ENCODE measurements at regions not wholly inside any gene's neighbourhood (a gene's known extent, or its start where the extent isn't known, plus 50 kb on each side); places are given as distances from the start of the nearest gene placed in this dataset.

DNA sequence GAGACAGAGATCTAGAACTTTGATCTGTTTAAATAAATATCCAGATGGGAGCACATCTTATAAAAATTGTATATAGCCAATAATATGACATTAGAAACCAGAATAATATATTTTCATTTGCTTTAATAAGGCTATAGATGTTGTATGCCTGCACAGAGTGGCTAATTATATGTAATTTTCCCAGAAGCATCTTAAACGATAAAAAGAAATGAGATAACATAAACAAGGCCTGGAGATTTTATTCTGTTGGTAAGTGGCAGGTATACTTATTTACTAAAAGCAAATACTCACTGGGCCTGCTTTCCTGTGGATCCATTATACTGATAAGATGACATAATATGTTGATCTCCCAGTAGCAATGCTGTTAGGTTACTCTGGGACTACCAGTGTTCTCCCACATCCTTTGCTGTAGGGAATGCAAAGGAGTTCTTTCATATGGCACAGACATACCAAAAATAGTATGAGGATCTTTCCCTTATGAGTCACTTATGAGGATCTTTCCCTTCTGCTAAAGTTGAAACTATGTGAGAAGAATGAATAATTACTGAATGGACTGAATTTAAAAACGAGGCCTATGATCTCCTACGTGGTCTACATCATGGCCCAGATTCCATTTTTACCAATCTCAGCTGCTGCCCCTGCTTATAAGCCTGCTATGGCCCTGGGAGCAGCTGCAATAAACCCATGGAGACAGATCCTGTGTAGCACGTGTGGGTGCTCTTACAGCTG is 112.1 kb downstream of the NUDT12 start:
- in situ Hi-C loops (cut with MboI; ENCODE audit: low sequenced_read_pairs): no loop called here
- peak overlapping the region; percentile 69 for H2AFZ ChIP-seq (replicated peaks; ENCODE audit: low read length, poor library complexity)
- POLR2A ChIA-PET (ENCODE audit: unreplicated experiment): no interaction called here

More for the DNA sequence above, 112.1 kb downstream of the NUDT12 start:
- Histone ChIP-seq H3K18ac (ENCODE audit: low read depth, low read length) (peak overlapping the region; percentile 93; the same call in 1 of the 2 replicates), H2AK9ac (replicated peaks; ENCODE audit: low read depth, low read length, poor library complexity) (no peak overlapping the region), H2BK120ac (ENCODE audit: low read depth, low read length) (peak overlapping the region; percentile 78), H3K56ac (ENCODE audit: extremely low read depth, insufficient read depth, low read length) (peak overlapping the region; percentile 16; the same call in 1 of the 2 replicates), H4K5ac (ENCODE audit: low read depth, low read length) (peak overlapping the region; percentile 87), H4K91ac (ENCODE audit: insufficient read depth, low read depth, low read length) (peak overlapping the region; percentile 65), H2AK5ac (ENCODE audit: low read depth, low read length) (peak overlapping the region; percentile 14; the same call in 1 of the 2 replicates), H2BK5ac (ENCODE audit: low read depth, low read length, poor library complexity, severe bottlenecking) (peak overlapping the region; percentile 89), H3K14ac (replicated peaks; ENCODE audit: low read depth, low read length) (peak overlapping the region; percentile 45), H3K27me3 (ENCODE audit: control insufficient read depth, insufficient read depth, low read length) (no peaks in the 10 kb centered on the region), H3K9me3 (ENCODE audit: control insufficient read depth, insufficient read depth, low read length) (no peaks in the 10 kb centered on the region), H3K4me3 (ENCODE audit: insufficient read depth, low read depth, low read length) (no peak overlapping the region), H3K4me2 (ENCODE audit: low read depth, low read length) (peak overlapping the region; percentile 65), H3K4ac (ENCODE audit: low read depth, low read length) (peak overlapping the region; percentile 83), H3K9ac (ENCODE audit: low read depth, low read length) (no peak overlapping the region), H2BK15ac (ENCODE audit: low read depth, low read length) (peak overlapping the region; percentile 27; the same call in 1 of the 3 replicates), H3K23ac (ENCODE audit: low read depth, low read length) (peak overlapping the region; percentile 61; the same call in 1 of the 2 replicates), H3K27ac (ENCODE audit: insufficient read depth, low read length) (peak overlapping the region; percentile 60), H3K36me3 (ENCODE audit: control insufficient read depth, insufficient read depth, low read length) (no peaks in the 10 kb centered on the region), H3K79me1 (ENCODE audit: low read depth in 1 of 2, low read length in 2 of 2) (no peaks in the 10 kb centered on the region), H3K9me1 (ENCODE audit: insufficient read depth, low read length) (peaks cover 5% of the 10 kb centered on the region), H4K8ac (ENCODE audit: low read depth in 2 of 2, low read length in 2 of 2) (peak overlapping the region; percentile 8 to 78; a peak in 3 of 4 replicates), H2BK20ac (ENCODE audit: low read depth, low read length) (peak overlapping the region; percentile 89), H3K4me1 (ENCODE audit: control insufficient read depth, insufficient read depth, low read length) (peaks cover 10% of the 10 kb centered on the region), H4K20me1 (ENCODE audit: insufficient read depth, low read length) (no peaks in the 10 kb centered on the region)
- 17% methylated on average over 1 of the region's 4 CpGs; no CpG with 5 or more reads in 1 of the 2 experiments for WGBS, 2 experiments (ENCODE audit: extremely low coverage in 2 of 2, insufficient read length in 1 of 2)
- 0 out of 2 replicates have a peak, but pooled peaks have one; percentile 5 for TF ChIP-seq FOS (IDR thresholded peaks at IDR 0.05; ENCODE audit: low read depth, low read length)
- TF ChIP-seq RCOR1 (IDR thresholded peaks at IDR 0.05; ENCODE audit: insufficient replicate concordance, low read length): no peak
- no TSS peak for BruUV-seq (replicated peaks)
- CTCF ChIA-PET: interaction anchor here (1.2 kb wide), 1 partner anchor 17 kb away, joined by 4 read pairs; no protein-coding TSS in a partner anchor
- ATAC-seq (ENCODE audit: low read depth): peak; percentile 95
- intact Hi-C loops (cut with micrococcal nuclease) (loop anchor here (5.0 kb wide), 1 partner anchor 193 kb away; the partner anchor contains the start of gene MACIR), dilution Hi-C loops (cut with HindIII; ENCODE audit: low sequenced_read_pairs, unreplicated experiment) (no loop called here)
- peak; percentile 88 for DNase-seq
